ENCODE measurements at regions not wholly inside any gene's neighbourhood (a gene's known extent, or its start where the extent isn't known, plus 50 kb on each side); places are given as distances from the start of the nearest gene placed in this dataset.
A peak's percentile ranks its signal among the peaks of the same experiment; 100 is the strongest.

DNA sequence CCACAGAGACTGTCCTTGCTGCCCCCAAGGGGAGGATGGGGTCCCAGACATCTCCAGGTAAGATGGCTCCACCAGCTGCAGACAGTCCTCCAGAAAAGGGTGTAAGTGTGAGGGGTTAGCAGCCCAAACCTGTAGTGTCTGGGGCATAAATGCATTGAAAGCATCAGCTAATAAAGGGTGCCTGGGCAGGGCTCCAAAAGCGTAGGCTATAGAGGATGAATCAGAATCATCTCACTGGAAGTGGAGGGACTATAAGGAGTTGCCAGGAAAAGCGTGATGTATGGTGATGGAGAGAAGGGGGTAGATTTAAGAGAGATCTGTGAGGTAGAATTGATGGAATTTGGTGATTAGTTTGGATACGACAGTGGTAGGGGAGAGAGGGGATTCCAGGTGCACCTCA, 79.9 kb upstream of the ONECUT1 start:
- no peak overlapping the region for H3K4me3 ChIP-seq
- no peaks in the 10 kb centered on the region for H3K36me3 ChIP-seq
- peaks cover 30% of the 10 kb centered on the region for H3K27me3 ChIP-seq (ENCODE audit: low read depth)
- no peak for DNase-seq
- no peak overlapping the region for H3K27ac ChIP-seq (replicated peaks)
- no peak for TF ChIP-seq CTCF (IDR thresholded peaks at IDR 0.05; ENCODE audit: borderline replicate concordance)
- no peaks in the 10 kb centered on the region for H3K4me1 ChIP-seq
- intact Hi-C loops (cut with micrococcal nuclease), result no loop called here
- H3K9me3 ChIP-seq (replicated peaks), result peaks cover 22% of the 10 kb centered on the region

DNA sequence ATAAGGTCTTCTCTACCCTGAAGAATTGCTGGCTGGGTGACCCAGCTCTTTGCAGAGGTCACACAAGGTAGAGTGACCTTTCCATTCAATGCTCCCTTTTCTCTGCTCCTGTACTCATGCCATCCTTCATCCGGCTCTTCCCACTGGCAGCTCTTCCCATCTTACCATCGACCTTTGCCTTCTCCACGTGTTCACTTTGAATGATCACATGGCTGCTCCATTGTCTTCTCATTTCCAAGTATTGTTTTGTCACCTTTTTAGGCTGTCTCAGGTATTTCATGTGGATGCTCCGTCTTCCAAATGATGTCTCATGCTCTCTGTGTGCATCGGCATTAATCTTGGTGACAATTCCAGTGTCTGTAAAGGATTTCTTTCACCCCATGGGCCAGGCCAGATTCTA, 76.6 kb upstream of the ONECUT1 start:
- peaks cover 26% of the 10 kb centered on the region for H3K9me3 ChIP-seq (replicated peaks)
- peaks cover 19% of the 10 kb centered on the region for H3K27me3 ChIP-seq (ENCODE audit: low read depth)
- no peaks in the 10 kb centered on the region for H3K4me1 ChIP-seq
- no peak for TF ChIP-seq CTCF (IDR thresholded peaks at IDR 0.05; ENCODE audit: borderline replicate concordance)
- no peak overlapping the region for H3K27ac ChIP-seq (replicated peaks)
- no peak overlapping the region for H3K4me3 ChIP-seq
- no peak for DNase-seq
- intact Hi-C loops (cut with micrococcal nuclease), result no loop called here
- no peaks in the 10 kb centered on the region for H3K36me3 ChIP-seq

DNA sequence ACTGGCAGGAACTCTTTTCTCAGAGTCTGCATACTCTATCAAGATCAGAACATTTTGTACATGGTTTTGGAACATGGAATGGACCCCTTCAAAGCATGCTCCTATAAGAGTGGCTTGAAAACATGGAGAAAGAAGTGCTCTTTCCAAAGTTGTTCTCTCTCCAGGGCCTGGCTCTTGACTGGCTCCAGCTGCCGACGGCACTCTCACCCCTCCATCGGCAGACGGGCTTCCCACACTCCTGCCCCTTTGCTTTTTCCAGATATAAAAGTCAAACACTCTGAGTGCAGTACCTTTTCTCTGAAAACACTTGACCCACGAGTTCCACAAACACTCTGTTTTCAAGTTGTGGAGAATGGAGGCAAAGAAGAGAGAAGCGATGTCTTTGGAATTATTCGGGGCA, 72.5 kb upstream of the ONECUT1 start:
- Histone ChIP-seq H3K4me1 (peaks cover 12% of the 10 kb centered on the region), H3K4me3 (no peak overlapping the region), H3K27ac (replicated peaks) (no peak overlapping the region), H3K36me3 (no peaks in the 10 kb centered on the region), H3K27me3 (ENCODE audit: low read depth) (peaks cover 2% of the 10 kb centered on the region), H3K9me3 (replicated peaks) (peaks cover 26% of the 10 kb centered on the region)
- no peak for DNase-seq
- intact Hi-C loops (cut with micrococcal nuclease), result no loop called here
- TF ChIP-seq CTCF (IDR thresholded peaks at IDR 0.05; ENCODE audit: borderline replicate concordance), result no peak

GRCh38 chr15:52858782-52859176, 68.6 kb upstream of the ONECUT1 start:
- peak; percentile 21 for DNase-seq
- no peaks in the 10 kb centered on the region for H3K9me3 ChIP-seq (replicated peaks)
- no peak for TF ChIP-seq CTCF (IDR thresholded peaks at IDR 0.05; ENCODE audit: borderline replicate concordance)
- no peaks in the 10 kb centered on the region for H3K36me3 ChIP-seq
- intact Hi-C loops (cut with micrococcal nuclease), result no loop called here
- H3K27ac ChIP-seq (replicated peaks), result no peak overlapping the region
- H3K4me1 ChIP-seq, result peaks cover 12% of the 10 kb centered on the region
- peaks cover 15% of the 10 kb centered on the region for H3K27me3 ChIP-seq (ENCODE audit: low read depth)
- peak overlapping the region; percentile 38 for H3K4me3 ChIP-seq

DNA sequence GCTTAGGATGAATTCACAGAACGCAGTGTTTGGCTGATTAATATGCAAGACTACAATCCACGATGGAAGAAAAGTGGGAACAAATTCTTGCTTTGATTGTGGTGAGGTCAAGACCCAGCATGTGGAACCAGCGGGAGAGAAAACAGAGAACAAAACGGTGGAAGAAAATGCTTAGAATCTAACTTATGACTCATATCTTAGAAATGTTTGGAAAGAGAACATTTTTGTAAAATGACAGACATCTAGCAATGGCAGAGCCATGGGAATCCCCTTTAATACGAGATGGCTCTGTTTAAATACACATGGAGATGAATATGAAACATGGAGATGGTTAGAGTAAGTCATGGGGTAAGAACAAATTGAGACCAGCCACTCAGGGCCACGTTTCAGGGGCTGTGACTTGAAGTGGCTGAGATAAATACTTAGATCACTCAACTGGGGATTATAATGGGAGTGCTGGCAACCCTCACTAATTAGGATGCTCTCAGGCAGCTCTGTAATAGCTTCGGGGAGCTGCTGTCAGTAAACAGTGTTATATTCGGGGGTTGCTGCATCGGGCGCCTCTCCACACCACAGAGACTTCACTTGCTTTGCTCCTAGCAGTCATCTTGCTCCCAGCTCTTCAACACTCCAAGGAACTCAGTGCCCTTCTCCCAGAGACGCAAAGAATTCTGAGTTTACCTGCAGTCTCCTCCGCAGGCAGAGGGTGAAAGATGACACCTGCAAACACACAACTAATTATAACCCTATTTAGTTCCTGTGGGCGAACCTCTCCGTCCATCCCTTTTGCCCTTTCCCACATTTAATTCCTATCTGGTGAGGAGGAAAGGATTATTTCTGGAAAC, 68.0 kb upstream of the ONECUT1 start:
- no peak for TF ChIP-seq CTCF (IDR thresholded peaks at IDR 0.05; ENCODE audit: borderline replicate concordance)
- intact Hi-C loops (cut with micrococcal nuclease), result no loop called here
- no peak for DNase-seq
- H3K27me3 ChIP-seq (ENCODE audit: low read depth), result peaks cover 17% of the 10 kb centered on the region
- H3K9me3 ChIP-seq (replicated peaks), result no peaks in the 10 kb centered on the region
- peak overlapping the region; percentile 38 for H3K4me3 ChIP-seq
- H3K36me3 ChIP-seq, result no peaks in the 10 kb centered on the region
- peaks cover 12% of the 10 kb centered on the region for H3K4me1 ChIP-seq
- no peak overlapping the region for H3K27ac ChIP-seq (replicated peaks)
